H1 (cell line): ENCODE measurements at regions not wholly inside any gene's neighbourhood (a gene's known extent, or its start where the extent isn't known, plus 50 kb on each side); places are given as distances from the start of the nearest gene placed in this dataset.

Experiments used
- CTCF ChIA-PET: fragments of 300-600 bp; sonication (Branson Sonifier 250); formaldehyde crosslinking; loops from one replicate; lab custom pipeline; 2021; ENCODE audit not compliant: partially characterized antibody; lab: Charles Lee
- POLR2A ChIA-PET: fragments of 300-600 bp; sonication (Branson Sonifier 250); formaldehyde crosslinking; loops from one replicate; lab custom pipeline; 2021; ENCODE audit warnings: inconsistent platforms; ENCODE audit not compliant: partially characterized antibody; lab: Charles Lee
- DNase-seq, 2 experiments: peaks; one replicate each; pipeline versions ENCODE4 v3.0.0 to v3.0.0-alpha.2; 2010 to 2022; ENCODE audit warnings: low spot score in 2 of 2, low read depth in 1 of 2, mixed read lengths in 1 of 2
- FAIRE-seq: peaks from 2 replicates; lab custom pipeline; 2011; peaks lifted over from hg19 to GRCh38; lab: Jason Lieb, UNC
- H2AFZ ChIP-seq: 2 replicates; pipeline ENCODE4 v1.8.1; 2012; ENCODE audit warnings: low read length, inconsistent platforms
- H2AK5ac ChIP-seq: 2 replicates; pipeline ENCODE4 v1.6.1; 2013; ENCODE audit warnings: low read depth, low read length
- H2BK120ac ChIP-seq: replicated peaks from 2 replicates; pipeline ENCODE3; 2013; ENCODE audit warnings: low read depth, low read length, inconsistent platforms
- H2BK12ac ChIP-seq: 2 replicates; pipeline ENCODE4 v1.6.1; 2013; ENCODE audit warnings: low read depth, low read length
- H2BK15ac ChIP-seq: 2 replicates; pipeline ENCODE4 v1.6.1; 2013; ENCODE audit warnings: low read length
- H2BK20ac ChIP-seq: 2 replicates; pipeline ENCODE4 v1.6.1; 2013; ENCODE audit warnings: low read length
- H2BK5ac ChIP-seq: 2 replicates; pipeline ENCODE4 v1.6.1; 2013; ENCODE audit warnings: low read depth, low read length
- H3K14ac ChIP-seq: 2 replicates; pipeline ENCODE4 v1.6.1; 2013; ENCODE audit warnings: inconsistent platforms; ENCODE audit not compliant: insufficient read length
- H3K18ac ChIP-seq: 2 replicates; pipeline ENCODE4 v1.6.1; 2013; ENCODE audit warnings: low read length; ENCODE audit errors: extremely low read depth
- H3K23ac ChIP-seq: 2 replicates; pipeline ENCODE4 v1.6.1; 2013; ENCODE audit warnings: inconsistent platforms; ENCODE audit not compliant: insufficient read length
- H3K23me2 ChIP-seq: 2 replicates; pipeline ENCODE4 v1.6.1; 2013; ENCODE audit warnings: low read depth, low read length
- H3K27ac ChIP-seq: 2 replicates; pipeline ENCODE4 v1.6.1; 2011; ENCODE audit warnings: low read depth, low read length, inconsistent platforms
- H3K27me3 ChIP-seq, 4 experiments: replicated peaks in 1 of 4; 1 replicate in 1 of 4; 2 replicates in 3 of 4; pipeline versions ENCODE4 v1.6.1 to v1.8.1; 2011 to 2013; ENCODE audit warnings: low read length in 3 of 4, mild to moderate bottlenecking in 3 of 4, inconsistent platforms in 2 of 4, mixed read lengths in 2 of 4, moderate library complexity in 1 of 4; ENCODE audit not compliant: control insufficient read depth in 3 of 4, insufficient read depth in 3 of 4; ENCODE audit errors: extremely low read depth in 1 of 4
- H3K36me3 ChIP-seq, 4 experiments: 2 replicates each; pipeline versions ENCODE4 v1.6.1 to v1.8.1; 2011 to 2013; ENCODE audit warnings: mild to moderate bottlenecking in 4 of 4, low read length in 3 of 4, moderate library complexity in 2 of 4, control low read depth in 1 of 4, inconsistent platforms in 1 of 4; ENCODE audit not compliant: insufficient read depth in 4 of 4, control insufficient read depth in 2 of 4
- H3K4ac ChIP-seq: replicated peaks from 2 replicates; pipeline ENCODE3; 2013; ENCODE audit warnings: low read length, low read depth, mixed read lengths, inconsistent platforms; ENCODE audit not compliant: insufficient read length
- H3K4me1 ChIP-seq, 4 experiments: replicated peaks in 1 of 4; 1 replicate in 1 of 4; 2 replicates in 3 of 4; pipeline versions ENCODE4 v1.6.1 to v1.8.1; 2011 to 2013; ENCODE audit warnings: low read length in 3 of 4, inconsistent platforms in 2 of 4, mixed read lengths in 1 of 4; ENCODE audit not compliant: insufficient read depth in 4 of 4, control insufficient read depth in 3 of 4
- H3K4me2 ChIP-seq, 2 experiments: 2 replicates each; pipeline versions ENCODE4 v1.6.1 to v1.8.1; 2011 to 2013; ENCODE audit warnings: low read depth in 2 of 2, low read length in 2 of 2, control low read depth in 1 of 2, inconsistent platforms in 1 of 2, mild to moderate bottlenecking in 1 of 2; ENCODE audit not compliant: insufficient read depth in 1 of 2
- H3K4me3 ChIP-seq, 4 experiments: fragments of 200-600, 300-600 bp in 1 of 4; sonication (generic), shearing (Covaris generic), sonication (Bioruptor Twin) in 1 of 4; 2 replicates each; pipeline versions ENCODE4 v1.5.1 to v1.8.1; 2011 to 2016; ENCODE audit warnings: low read length in 4 of 4, low read depth in 3 of 4, control low read depth in 2 of 4, inconsistent platforms in 2 of 4, mild to moderate bottlenecking in 2 of 4, mixed read lengths in 1 of 4, moderate library complexity in 1 of 4; ENCODE audit not compliant: insufficient read depth in 2 of 4; ENCODE audit errors: extremely low read depth in 1 of 4
- H3K56ac ChIP-seq: replicated peaks from 2 replicates; pipeline ENCODE3; 2013; ENCODE audit warnings: low read depth, mild to moderate bottlenecking, mixed read lengths, low read length, inconsistent platforms; ENCODE audit not compliant: insufficient read length
- H3K79me1 ChIP-seq: 2 replicates; pipeline ENCODE4 v1.6.1; 2013; ENCODE audit warnings: low read depth, low read length, control low read depth
- H3K79me2 ChIP-seq, 2 experiments: 2 replicates each; pipeline versions ENCODE4 v1.6.1 to v1.8.1; 2012 to 2013; ENCODE audit warnings: low read length in 2 of 2, mild to moderate bottlenecking in 2 of 2, inconsistent platforms in 1 of 2; ENCODE audit not compliant: insufficient read depth in 2 of 2, control insufficient read depth in 1 of 2
- H3K9ac ChIP-seq, 4 experiments: replicated peaks in 1 of 4; 1 replicate in 1 of 4; 2 replicates in 3 of 4; pipeline versions ENCODE4 v1.6.1 to v1.8.1; 2011 to 2013; ENCODE audit warnings: low read depth in 3 of 4, low read length in 3 of 4, control low read depth in 2 of 4, mild to moderate bottlenecking in 2 of 4, moderate library complexity in 2 of 4, inconsistent platforms in 1 of 4; ENCODE audit errors: extremely low read depth in 1 of 4
- H3K9me3 ChIP-seq, 2 experiments: 2 replicates each; pipeline versions ENCODE4 v1.6.1 to v1.8.1; 2012 to 2013; ENCODE audit warnings: mild to moderate bottlenecking in 2 of 2, moderate library complexity in 2 of 2, control low read depth in 1 of 2, inconsistent platforms in 1 of 2, low read depth in 1 of 2, low read length in 1 of 2, mixed read lengths in 1 of 2; ENCODE audit not compliant: insufficient read depth in 2 of 2
- H4K20me1 ChIP-seq, 2 experiments: replicated peaks in 1 of 2; 2 replicates each; pipeline versions ENCODE3 to v1.8.1; 2011 to 2013; ENCODE audit warnings: inconsistent platforms in 2 of 2, low read length in 2 of 2, mild to moderate bottlenecking in 1 of 2; ENCODE audit not compliant: insufficient read depth in 2 of 2, control insufficient read depth in 1 of 2
- H4K5ac ChIP-seq: 2 replicates; pipeline ENCODE4 v1.6.1; 2013; ENCODE audit warnings: low read length, low read depth, mixed read lengths, inconsistent platforms; ENCODE audit not compliant: insufficient read length
- H4K8ac ChIP-seq: 2 replicates; pipeline ENCODE4 v1.8.0; 2013; ENCODE audit warnings: mild to moderate bottlenecking, moderate library complexity, low read length, inconsistent platforms; ENCODE audit not compliant: insufficient read depth; ENCODE audit errors: extremely low read depth
- H4K91ac ChIP-seq: replicated peaks from 2 replicates; pipeline ENCODE3; 2013; ENCODE audit warnings: low read length, mixed read lengths, inconsistent platforms; ENCODE audit not compliant: insufficient read length
- ASH2L ChIP-seq: fragments of 200-600, 300-600 bp; sonication (generic); IDR thresholded peaks from one replicate; pipeline ENCODE4 v1.7.1; 2017; ENCODE audit warnings: low read length
- BACH1 ChIP-seq: IDR thresholded peaks from 2 replicates; pipeline ENCODE4 v1.6.1; 2012; ENCODE audit warnings: low read length, improper control_type of control experiment
- CBX5 ChIP-seq: fragments of 300-800, 300-1000 bp; sonication (generic); IDR thresholded peaks from 2 replicates; pipeline ENCODE4 v1.7.1; 2016; ENCODE audit warnings: antibody characterized with exemption, low read length, low read depth
- CEBPB ChIP-seq: IDR thresholded peaks from 2 replicates; pipeline ENCODE4 v1.6.1; 2012; ENCODE audit warnings: low read depth, low read length
- CHD2 ChIP-seq: IDR thresholded peaks from 2 replicates; pipeline ENCODE4 v1.6.1; 2012; ENCODE audit warnings: low read length, improper control_type of control experiment
- EGR1 ChIP-seq: IDR thresholded peaks from 2 replicates; pipeline ENCODE4 v1.6.1; 2011; ENCODE audit warnings: low read depth, low read length, borderline replicate concordance
- FOSL1 ChIP-seq: IDR thresholded peaks from 2 replicates; pipeline ENCODE4 v1.6.1; 2011; ENCODE audit warnings: mild to moderate bottlenecking, low read depth, low read length, moderate library complexity; ENCODE audit not compliant: insufficient read depth
- GABPA ChIP-seq: IDR thresholded peaks from 2 replicates; pipeline ENCODE4 v1.6.1; 2011; ENCODE audit warnings: mild to moderate bottlenecking, low read length, moderate library complexity, borderline replicate concordance; ENCODE audit not compliant: insufficient read depth
- JUND ChIP-seq: IDR thresholded peaks from 2 replicates; pipeline ENCODE4 v1.6.1; 2011; ENCODE audit warnings: mild to moderate bottlenecking, improper control_type of control experiment, low read length
- MAX ChIP-seq: IDR thresholded peaks from 2 replicates; pipeline ENCODE4 v1.6.1; 2012; ENCODE audit warnings: inconsistent platforms
- NRF1 ChIP-seq: IDR thresholded peaks from 2 replicates; pipeline ENCODE4 v1.6.1; 2011; ENCODE audit warnings: mild to moderate bottlenecking, low read depth, low read length, improper control_type of control experiment
- POLR2A ChIP-seq, 2 experiments: IDR thresholded peaks; 1 replicate in 1 of 2; 2 replicates in 1 of 2; pipeline ENCODE4 v1.6.1; 2011; ENCODE audit warnings: low read depth in 2 of 2, low read length in 2 of 2, mild to moderate bottlenecking in 2 of 2; ENCODE audit errors: control extremely low read depth in 1 of 2
- RAD21 ChIP-seq, 2 experiments: IDR thresholded peaks in 1 of 2; conservative IDR thresholded peaks in 1 of 2; 2 replicates each; pipeline ENCODE4 v1.6.1; 2011; ENCODE audit warnings: low read depth in 2 of 2, low read length in 2 of 2, improper control_type of control experiment in 1 of 2, inconsistent platforms in 1 of 2, mild to moderate bottlenecking in 1 of 2, moderate library complexity in 1 of 2
- RNF2 ChIP-seq: fragments of 200-900, 300-1000 bp; sonication (generic); IDR thresholded peaks from 2 replicates; pipeline ENCODE4 v1.7.1; 2016; ENCODE audit warnings: borderline replicate concordance, low read depth, mild to moderate bottlenecking, antibody characterized with exemption, low read length; ENCODE audit not compliant: poor library complexity, severe bottlenecking; ENCODE audit errors: missing control alignments
- SAP30 ChIP-seq: fragments of 300-600 bp; sonication (generic); IDR thresholded peaks from 2 replicates; pipeline ENCODE4 v1.7.1; 2012; ENCODE audit warnings: low read length, moderate library complexity, mild to moderate bottlenecking, inconsistent platforms; ENCODE audit not compliant: insufficient read depth, insufficient replicate concordance
- SIX5 ChIP-seq: IDR thresholded peaks from 2 replicates; pipeline ENCODE4 v1.6.1; 2011; ENCODE audit warnings: mild to moderate bottlenecking, low read depth, low read length
- WGBS, 2 experiments: shearing (Covaris generic) in 1 of 2; methylation state at CpG; one replicate each; pipeline versions ENCODE4 v1.1.6 to v1.1.7; 2013 to 2015; ENCODE audit warnings: low lambda C conversion rate in 2 of 2, mixed read lengths in 2 of 2, inconsistent platforms in 1 of 2, low coverage in 1 of 2, missing lambda C conversion rate in 1 of 2; ENCODE audit not compliant: insufficient replicate concordance in 2 of 2, insufficient coverage in 1 of 2, insufficient read length in 1 of 2; ENCODE audit errors: extremely low coverage in 1 of 2, missing lambda C conversion rate in 1 of 2; 5-methylcytosine and 5-hydroxymethylcytosine counted together

GRCh38 chrX:145068450-145068849, 178.9 kb upstream of the SPANXN1 start:
- H3K4me1 ChIP-seq = no peaks in the 10 kb centered on the region
- no peak overlapping the region for H2BK5ac ChIP-seq
- H3K9ac ChIP-seq = no peak overlapping the region
- H3K56ac ChIP-seq = no peak overlapping the region
- H3K79me1 ChIP-seq = no peaks in the 10 kb centered on the region
- no peak overlapping the region for H2BK120ac ChIP-seq
- H3K4ac ChIP-seq = no peak overlapping the region
- no peaks in the 10 kb centered on the region for H4K20me1 ChIP-seq
- no peaks in the 10 kb centered on the region for H3K9me3 ChIP-seq
- H2AK5ac ChIP-seq = no peak overlapping the region
- no peak overlapping the region for H2AFZ ChIP-seq
- ChIA-PET POLR2A (no interaction called here), CTCF (interaction anchor here (0.8 kb wide), 1 partner anchor 105 kb away, joined by 3 read pairs; no protein-coding TSS in a partner anchor)
- H3K23me2 ChIP-seq = no peaks in the 10 kb centered on the region
- no peaks in the 10 kb centered on the region for H3K36me3 ChIP-seq
- DNase-seq (no peak), FAIRE-seq (no peak)
- H2BK20ac ChIP-seq = no peak overlapping the region
- no peak overlapping the region for H3K27ac ChIP-seq
- H4K8ac ChIP-seq = no peak overlapping the region
- H3K23ac ChIP-seq = no peak overlapping the region
- H3K14ac ChIP-seq = no peak overlapping the region
- no peak overlapping the region for H4K5ac ChIP-seq
- no peak overlapping the region for H3K18ac ChIP-seq
- no peak overlapping the region for H3K4me3 ChIP-seq
- no peaks in the 10 kb centered on the region for H3K27me3 ChIP-seq
- no peaks in the 10 kb centered on the region for H3K79me2 ChIP-seq
- WGBS, 2 experiments = 90% methylated on average over 2 of the region's 3 CpGs; no CpG with 5 or more reads in 1 of the 2 experiments
- no peak overlapping the region for H3K4me2 ChIP-seq
- H2BK15ac ChIP-seq = no peak overlapping the region
- H2BK12ac ChIP-seq = no peak overlapping the region
- no peak overlapping the region for H4K91ac ChIP-seq
- no peak for TF ChIP-seq ASH2L
- TF ChIP-seq JUND = no peak
- TF ChIP-seq CHD2 = no peak
- no peak for TF ChIP-seq POLR2A (IDR thresholded peaks at IDR 0.05; ENCODE audit: control extremely low read depth in 1 of 2, low read depth in 2 of 2, low read length in 2 of 2)
- TF ChIP-seq GABPA = no peak
- no peak for TF ChIP-seq RNF2
- TF ChIP-seq SIX5 = no peak
- no peak for TF ChIP-seq EGR1
- no peak for TF ChIP-seq SAP30
- TF ChIP-seq FOSL1 = no peak
- TF ChIP-seq RAD21 (IDR thresholded peaks at IDR 0.05 in 1 of 2, conservative IDR thresholded peaks at IDR 0.05 in 1 of 2; ENCODE audit: low read depth in 2 of 2, low read length in 2 of 2) = no peak
- TF ChIP-seq CBX5 = no peak
- TF ChIP-seq CEBPB = no peak
- no peak for TF ChIP-seq NRF1
- TF ChIP-seq MAX = no peak
- no peak for TF ChIP-seq BACH1
